ENCODE measurements at regions not wholly inside any gene's neighbourhood (a gene's known extent, or its start where the extent isn't known, plus 50 kb on each side); places are given as distances from the start of the nearest gene placed in this dataset.

- DNase-seq, result no peak
Measured at GRCh38 chr7:41217306-41217705, 485.6 kb downstream of the INHBA start.

- no peak for DNase-seq
Measured at GRCh38 chr7:41207141-41207540, 495.7 kb downstream of the INHBA start.

- no peak for DNase-seq
Measured at GRCh38 chr7:41206267-41206666, 496.6 kb downstream of the INHBA start.

- no peak for DNase-seq
Measured at GRCh38 chr7:41205600-41205999, 497.3 kb downstream of the INHBA start.

GRCh38 chr7:41203542-41203941 is 499.3 kb downstream of the INHBA start:
- DNase-seq, result no peak

GRCh38 chr7:41201021-41201420 is 501.9 kb downstream of the INHBA start:
- no peak for DNase-seq

- DNase-seq, result no peak
Measured at GRCh38 chr7:41199136-41199535, 503.8 kb downstream of the INHBA start.

GRCh38 chr7:41198502-41198901 is 504.4 kb downstream of the INHBA start:
- DNase-seq, result no peak

- no peak for DNase-seq
Measured at GRCh38 chr7:41197769-41198168, 505.1 kb downstream of the INHBA start.

- DNase-seq, result no peak
Measured at GRCh38 chr7:41193738-41194282, 509.1 kb downstream of the INHBA start.

GRCh38 chr7:41190581-41190980 is 512.3 kb downstream of the INHBA start:
- DNase-seq, result no peak

GRCh38 chr7:41189866-41190265 is 513.0 kb downstream of the INHBA start:
- no peak for DNase-seq

- no peak for DNase-seq
Measured at GRCh38 chr7:41188163-41189130, 514.4 kb downstream of the INHBA start.

GRCh38 chr7:41187322-41187721 is 515.6 kb downstream of the INHBA start:
- DNase-seq, result no peak

- DNase-seq, result no peak
Measured at GRCh38 chr7:41185851-41186250, 517.0 kb downstream of the INHBA start.

- DNase-seq, result no peak
Measured at GRCh38 chr7:41183741-41184140, 519.1 kb downstream of the INHBA start.

GRCh38 chr7:41182782-41183181 is 520.1 kb downstream of the INHBA start:
- no peak for DNase-seq

- no peak for DNase-seq
Measured at GRCh38 chr7:41175435-41175834, 527.5 kb downstream of the INHBA start.

- no peak for DNase-seq
Measured at GRCh38 chr7:41174521-41174920, 528.4 kb downstream of the INHBA start.

GRCh38 chr7:41170466-41170865 is 532.4 kb downstream of the INHBA start:
- DNase-seq, result no peak

GRCh38 chr7:41169317-41169716 is 533.6 kb downstream of the INHBA start:
- no peak for DNase-seq

GRCh38 chr7:41167836-41168235 is 535.1 kb downstream of the INHBA start:
- no peak for DNase-seq

GRCh38 chr7:41164440-41164839 is 538.5 kb downstream of the INHBA start:
- DNase-seq, result no peak

- DNase-seq, result no peak
Measured at GRCh38 chr7:41163991-41164390, 538.9 kb downstream of the INHBA start.

- DNase-seq, result no peak
Measured at GRCh38 chr7:41162612-41163011, 540.3 kb downstream of the INHBA start.

Data from bone marrow (tissue), 2 donors.